Adrenal gland (tissue), 9 donors: ENCODE measurements at regions not wholly inside any gene's neighbourhood (a gene's known extent, or its start where the extent isn't known, plus 50 kb on each side); places are given as distances from the start of the nearest gene placed in this dataset.

Experiments
- DNase-seq, 7 donors: peaks; one replicate each; pipeline ENCODE4 v3.0.0-alpha.2; 2019 to 2020
- H3K27ac ChIP-seq, 5 donors: fragments of 200-600 bp; sonication (generic) in 4 of 5; 1 replicate in 3 of 5; 2 replicates in 2 of 5; pipeline versions ENCODE4 v1.5.1 to v1.8.0; 2016 to 2020; ENCODE audit warnings: mild to moderate bottlenecking in 1 of 5
- H3K27me3 ChIP-seq: fragments of 200-600 bp; 2 replicates; pipeline ENCODE4 v1.8.0; 2021
- H3K36me3 ChIP-seq, 2 donors: fragments of 200-600 bp; replicated peaks in 1 of 2; 1 replicate in 1 of 2; 2 replicates in 1 of 2; pipeline versions ENCODE4 v1.5.1 to v1.8.0; 2018 to 2022
- H3K4me1 ChIP-seq, 2 donors: fragments of 200-600 bp; replicated peaks in 1 of 2; 1 replicate in 1 of 2; 2 replicates in 1 of 2; pipeline versions ENCODE4 v1.5.1 to v1.8.0; 2018 to 2021
- H3K4me3 ChIP-seq, 4 donors: fragments of 200-600 bp; sonication (generic) in 3 of 4; one replicate each; pipeline ENCODE4 v1.5.1; 2016 to 2018
- H3K9me3 ChIP-seq, 3 donors: fragments of 200-600 bp; sonication (generic) in 1 of 3; replicated peaks in 1 of 3; 1 replicate in 2 of 3; 2 replicates in 1 of 3; pipeline versions ENCODE4 v1.5.1 to v1.8.0; 2016 to 2021
- CTCF ChIP-seq, 6 experiments: fragments of 450-650 bp in 4 of 6; fragments of 200-600 bp in 2 of 6; sonication (generic) in 1 of 6; IDR thresholded peaks; 1 replicate in 5 of 6; 2 replicates in 1 of 6; pipeline versions ENCODE4 v1.5.1 to v1.8.0; 2016 to 2021; ENCODE audit warnings: antibody characterized with exemption in 6 of 6, mild to moderate bottlenecking in 2 of 6, moderate library complexity in 1 of 6
- POLR2A ChIP-seq, 2 donors: fragments of 450-650 bp; IDR thresholded peaks; one replicate each; pipeline ENCODE4 v1.6.1; 2017; ENCODE audit warnings: antibody characterized with exemption in 2 of 2, mild to moderate bottlenecking in 2 of 2, moderate library complexity in 1 of 2
- WGBS, 4 donors: extraction: QIAGEN DNeasy Blood & Tissue Kit in 2 of 4; methylation state at CpG; one replicate each; pipeline versions ENCODE4 v1.1.5 to v1.1.7; 2013 to 2017; 5-methylcytosine and 5-hydroxymethylcytosine counted together
- intact Hi-C, 2 donors: fragments of 100-400 bp; cut with DNase I; formaldehyde crosslinking; loops; one replicate each; pipeline versions ENCODE4 v1.14.1 to v1.15.0; 2022 to 2023
- small RNA-seq, 2 donors: library from RNA; depleted of rRNA; stranded (forward); fragments of <200 nt; gene quantifications; one replicate each; pipeline ENCODE3, GENCODE V24; 2016
- donor health status: healthy with polysubstance abuse.
- donor health status: Bipolar disorder and iron deficiency.
- donor health status: DM: yes; HTN: yes; CAD: no.
- donor health status: DM: no; HTN: no; CAD: no.
- donor health status: DM: no; HTN: no; CAD: no.

- WGBS, 4 donors: 77 to 91% (median 85%) methylated on average over 6 of the region's 6 CpGs
- Histone ChIP-seq H3K9me3 (no peaks in the 10 kb centered on the region), H3K4me3 (no peak overlapping the region), H3K36me3 (no peaks in the 10 kb centered on the region), H3K27ac (no peak overlapping the region), H3K27me3 (no peaks in the 10 kb centered on the region), H3K4me1 (no peaks in the 10 kb centered on the region)
- no peak for DNase-seq
- intact Hi-C loops: no loop called here
- no peak for TF ChIP-seq CTCF (IDR thresholded peaks at IDR 0.05)
- no peak for TF ChIP-seq POLR2A (IDR thresholded peaks at IDR 0.05)
Measured at GRCh38 chr7:34584526-34584925, 73.5 kb upstream of the NPSR1 start.

- H3K9me3 ChIP-seq: no peaks in the 10 kb centered on the region
- no peak for DNase-seq
- H3K4me3 ChIP-seq: no peak overlapping the region
- intact Hi-C loops: no loop called here
- H3K27ac ChIP-seq: no peak overlapping the region
- WGBS, 4 donors: 65 to 77% (median 72%) methylated on average over 2 of the region's 2 CpGs
- H3K36me3 ChIP-seq: no peaks in the 10 kb centered on the region
- no peaks in the 10 kb centered on the region for H3K4me1 ChIP-seq
- H3K27me3 ChIP-seq: no peaks in the 10 kb centered on the region
- no peak for TF ChIP-seq POLR2A (IDR thresholded peaks at IDR 0.05)
- TF ChIP-seq CTCF (IDR thresholded peaks at IDR 0.05): peak in 2 of 6 experiments; percentile 12 to 29
Measured at GRCh38 chr7:34596887-34597286, 61.1 kb upstream of the NPSR1 start.

- H3K4me3 ChIP-seq: no peak overlapping the region
- WGBS, 4 donors: 54 to 67% (median 60%) methylated on average over 3 of the region's 3 CpGs
- no peaks in the 10 kb centered on the region for H3K4me1 ChIP-seq
- intact Hi-C loops: no loop called here
- no peak for TF ChIP-seq CTCF (IDR thresholded peaks at IDR 0.05)
- no peak for TF ChIP-seq POLR2A (IDR thresholded peaks at IDR 0.05)
- H3K27me3 ChIP-seq: no peaks in the 10 kb centered on the region
- no peak for DNase-seq
- no peak overlapping the region for H3K27ac ChIP-seq
- no peaks in the 10 kb centered on the region for H3K36me3 ChIP-seq
- H3K9me3 ChIP-seq: no peaks in the 10 kb centered on the region
Measured at GRCh38 chr7:34603711-34604444, 54.1 kb upstream of the NPSR1 start.

Small RNAs in the stretch of these regions (small RNA-seq; reads per million reads assigned to genes)
- 0 to 0.36 reads per million in 2 donors for gene RNU6-438P
